Breast epithelium (tissue), 4 donors: ENCODE measurements at regions not wholly inside any gene's neighbourhood (a gene's known extent, or its start where the extent isn't known, plus 50 kb on each side); places are given as distances from the start of the nearest gene placed in this dataset.

Experiments
- DNase-seq, 2 donors: peaks; one replicate each; pipeline ENCODE4 v3.0.0-alpha.2; 2019; ENCODE audit warnings: low spot score in 2 of 2
- H3K27ac ChIP-seq, 2 donors: fragments of 200-600 bp; sonication (generic) in 1 of 2; one replicate each; pipeline ENCODE4 v1.5.1; 2016 to 2019; ENCODE audit warnings: mild to moderate bottlenecking in 1 of 2
- H3K27me3 ChIP-seq, 2 donors: fragments of 200-600 bp; sonication (generic) in 1 of 2; one replicate each; pipeline versions ENCODE4 v1.5.1 to v1.6.0; 2017 to 2019; ENCODE audit warnings: control low read depth in 1 of 2, mild to moderate bottlenecking in 1 of 2
- H3K36me3 ChIP-seq: fragments of 200-600 bp; one replicate; pipeline ENCODE4 v1.5.1; 2019
- H3K4me1 ChIP-seq, 2 donors: fragments of 200-600 bp; sonication (generic); one replicate each; pipeline ENCODE4 v1.5.1; 2016 to 2019; ENCODE audit warnings: control low read depth in 1 of 2
- H3K4me3 ChIP-seq, 3 donors: fragments of 200-600 bp; sonication (generic); 1 replicate in 2 of 3; 2 replicates in 1 of 3; pipeline ENCODE4 v1.5.1; 2016 to 2019; ENCODE audit warnings: mild to moderate bottlenecking in 3 of 3, moderate library complexity in 2 of 3
- H3K9me3 ChIP-seq, 2 donors: fragments of 200-600 bp; sonication (generic) in 1 of 2; one replicate each; pipeline ENCODE4 v1.5.1; 2016 to 2019; ENCODE audit warnings: control low read depth in 1 of 2
- CTCF ChIP-seq, 3 donors: fragments of 450-650 bp; IDR thresholded peaks; one replicate each; pipeline ENCODE4 v1.5.1; 2016 to 2017; ENCODE audit warnings: antibody characterized with exemption in 3 of 3, mild to moderate bottlenecking in 3 of 3, moderate library complexity in 3 of 3
- POLR2A ChIP-seq: fragments of 450-650 bp; IDR thresholded peaks from one replicate; pipeline ENCODE4 v1.6.1; 2016; ENCODE audit warnings: antibody characterized with exemption, mild to moderate bottlenecking, moderate library complexity
- POLR2AphosphoS5 ChIP-seq, 3 donors: sonication (generic); formaldehyde crosslinking; IDR thresholded peaks; one replicate each; pipeline ENCODE4 v1.6.1; 2017; ENCODE audit warnings: antibody characterized with exemption in 3 of 3
- intact Hi-C: fragments of 100-400 bp; cut with DNase I; formaldehyde crosslinking; loops from one replicate; pipeline ENCODE4 v1.15.1; 2023; ENCODE audit warnings: low total_unique reads

GRCh38 chr15:80331886-80332406, 72.2 kb upstream of the ARNT2 start:
- peaks cover 0 to 4% of the 10 kb centered on the region in 2 donors for H3K9me3 ChIP-seq
- H3K4me3 ChIP-seq, result no peak overlapping the region
- no peaks in the 10 kb centered on the region for H3K27me3 ChIP-seq
- no peak for DNase-seq
- intact Hi-C loops, result no loop called here
- H3K27ac ChIP-seq, result no peak overlapping the region
- TF ChIP-seq POLR2A (no peak), CTCF (IDR thresholded peaks at IDR 0.05) (no peak), POLR2AphosphoS5 (IDR thresholded peaks at IDR 0.05) (no peak)
- no peaks in the 10 kb centered on the region for H3K4me1 ChIP-seq
- H3K36me3 ChIP-seq, result no peaks in the 10 kb centered on the region

- intact Hi-C loops, result no loop called here
These were observed 70.9 kb upstream of the ARNT2 start for GRCh38 chr15:80333261-80333660.

GRCh38 chr15:80334521-80334920, 69.7 kb upstream of the ARNT2 start:
- Histone ChIP-seq H3K36me3 (no peaks in the 10 kb centered on the region), H3K27ac (no peak overlapping the region), H3K4me1 (no peaks in the 10 kb centered on the region), H3K4me3 (no peak overlapping the region), H3K9me3 (no peaks in the 10 kb centered on the region), H3K27me3 (no peaks in the 10 kb centered on the region)
- TF ChIP-seq POLR2AphosphoS5 (IDR thresholded peaks at IDR 0.05) (no peak), POLR2A (no peak), CTCF (IDR thresholded peaks at IDR 0.05) (no peak)
- DNase-seq, result no peak
- intact Hi-C loops, result no loop called here

More at GRCh38 chr15:80333261-80333660, 70.9 kb upstream of the ARNT2 start:
- Histone ChIP-seq H3K27ac (no peak overlapping the region), H3K4me1 (no peaks in the 10 kb centered on the region), H3K27me3 (no peaks in the 10 kb centered on the region), H3K9me3 (no peaks in the 10 kb centered on the region), H3K4me3 (no peak overlapping the region), H3K36me3 (no peaks in the 10 kb centered on the region)
- DNase-seq, result no peak
- TF ChIP-seq POLR2AphosphoS5 (IDR thresholded peaks at IDR 0.05) (no peak), CTCF (IDR thresholded peaks at IDR 0.05) (no peak), POLR2A (no peak)

- Histone ChIP-seq H3K4me3 (no peak overlapping the region), H3K4me1 (no peaks in the 10 kb centered on the region), H3K36me3 (no peaks in the 10 kb centered on the region), H3K27ac (no peak overlapping the region), H3K27me3 (peaks cover 0 to 7% of the 10 kb centered on the region in 2 donors), H3K9me3 (no peaks in the 10 kb centered on the region)
- no peak for TF ChIP-seq POLR2AphosphoS5 (IDR thresholded peaks at IDR 0.05)
- no peak for TF ChIP-seq POLR2A
- no peak for TF ChIP-seq CTCF (IDR thresholded peaks at IDR 0.05)
- no peak for DNase-seq
- intact Hi-C loops, result no loop called here
These were observed 64.6 kb upstream of the ARNT2 start for GRCh38 chr15:80339601-80340000.

GRCh38 chr15:80342148-80342547, 62.0 kb upstream of the ARNT2 start:
- no peaks in the 10 kb centered on the region for H3K4me1 ChIP-seq
- intact Hi-C loops, result no loop called here
- H3K36me3 ChIP-seq, result no peaks in the 10 kb centered on the region
- TF ChIP-seq POLR2A (no peak), CTCF (IDR thresholded peaks at IDR 0.05) (no peak), POLR2AphosphoS5 (IDR thresholded peaks at IDR 0.05) (no peak)
- DNase-seq, result no peak
- H3K9me3 ChIP-seq, result no peaks in the 10 kb centered on the region
- H3K4me3 ChIP-seq, result no peak overlapping the region
- peaks cover 0 to 7% of the 10 kb centered on the region in 2 donors for H3K27me3 ChIP-seq
- no peak overlapping the region for H3K27ac ChIP-seq
